Sigmoid colon (tissue), 6 donors: ENCODE measurements at regions not wholly inside any gene's neighbourhood (a gene's known extent, or its start where the extent isn't known, plus 50 kb on each side); places are given as distances from the start of the nearest gene placed in this dataset.
"Not testable (repeated sequence)": the region's sequence is repeated elsewhere in the genome, so short reads cannot be mapped to it uniquely, and the experiment has no call there.

Source experiments
- DNase-seq: peaks from one replicate; pipeline ENCODE4 v3.0.0-alpha.2; 2019
- H3K27ac ChIP-seq, 4 donors: fragments of 200-600 bp; sonication (generic); one replicate each; pipeline ENCODE4 v1.5.1; 2016 to 2019; ENCODE audit warnings: mild to moderate bottlenecking in 1 of 4
- H3K27me3 ChIP-seq, 3 donors: fragments of 200-600 bp; sonication (generic); one replicate each; pipeline ENCODE4 v1.5.1; 2019; ENCODE audit warnings: mild to moderate bottlenecking in 1 of 3
- H3K36me3 ChIP-seq, 4 donors: fragments of 200-600 bp; sonication (generic); one replicate each; pipeline ENCODE4 v1.5.1; 2016 to 2019
- H3K4me1 ChIP-seq, 4 donors: fragments of 200-600 bp; sonication (generic); one replicate each; pipeline ENCODE4 v1.5.1; 2017 to 2019
- H3K4me3 ChIP-seq, 4 donors: fragments of 200-600 bp; sonication (generic); one replicate each; pipeline ENCODE4 v1.5.1; 2017 to 2019; ENCODE audit warnings: mild to moderate bottlenecking in 2 of 4, moderate library complexity in 1 of 4
- H3K9me3 ChIP-seq, 4 donors: fragments of 200-600 bp in 3 of 4; sonication (generic) in 3 of 4; one replicate each; pipeline versions ENCODE4 v1.5.1 to v1.6.1; 2013 to 2019
- EP300 ChIP-seq, 4 donors: sonication (generic); formaldehyde crosslinking; IDR thresholded peaks; one replicate each; pipeline ENCODE4 v1.6.1; 2017; ENCODE audit warnings: antibody characterized with exemption in 4 of 4
- POLR2A ChIP-seq, 2 donors: fragments of 450-650 bp; IDR thresholded peaks; one replicate each; pipeline ENCODE4 v1.6.1; 2016; ENCODE audit warnings: antibody characterized with exemption in 2 of 2, mild to moderate bottlenecking in 2 of 2, moderate library complexity in 2 of 2
- POLR2AphosphoS5 ChIP-seq, 4 donors: sonication (generic); formaldehyde crosslinking; IDR thresholded peaks; one replicate each; pipeline ENCODE4 v1.6.1; 2017; ENCODE audit warnings: antibody characterized with exemption in 4 of 4
- WGBS, 2 donors: extraction: QIAGEN DNeasy Blood & Tissue Kit; methylation state at CpG; one replicate each; pipeline ENCODE4 v1.1.7; 2013; 5-methylcytosine and 5-hydroxymethylcytosine counted together
- intact Hi-C: fragments of 100-400 bp; cut with DNase I; formaldehyde crosslinking; loops from one replicate; pipeline ENCODE4 v1.15.1; 2023
- TF ChIP-seq, protein P1 (sequence below), 4 experiments: fragments of 450-650 bp in 3 of 4; fragments of 200-600 bp in 1 of 4; IDR thresholded peaks; one replicate each; pipeline ENCODE4 v1.5.1; 2016 to 2019; ENCODE audit warnings: antibody characterized with exemption in 4 of 4, mild to moderate bottlenecking in 3 of 4, moderate library complexity in 2 of 4
- donor health status: healthy with polysubstance abuse.
- donor health status: healthy.

DNA sequence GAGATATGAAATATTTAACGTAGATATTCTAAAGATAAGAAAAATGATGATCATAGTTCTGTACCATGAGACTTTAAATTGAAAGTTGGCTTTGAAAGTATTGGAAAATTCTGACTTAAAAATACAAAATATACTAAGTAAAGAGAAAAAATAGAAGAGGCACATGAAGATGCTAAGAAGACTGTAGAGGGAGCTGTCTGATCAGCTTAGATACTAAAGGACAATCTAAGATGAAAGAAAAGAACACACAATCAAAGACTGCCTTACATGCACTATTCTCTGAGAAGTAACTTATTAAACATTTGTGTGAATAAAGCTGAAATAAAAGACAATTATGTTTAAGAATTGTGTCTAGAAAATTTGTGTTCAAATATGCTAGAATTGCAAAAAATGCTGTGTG, 55.1 kb downstream of the RBMXL2 start:
- Histone ChIP-seq H3K4me1 (no peaks in the 10 kb centered on the region), H3K36me3 (no peaks in the 10 kb centered on the region), H3K27me3 (no peaks in the 10 kb centered on the region), H3K4me3 (no peak overlapping the region), H3K9me3 (peaks cover 0 to 2% (median 0%) of the 10 kb centered on the region in 4 donors), H3K27ac (no peak overlapping the region)
- TF ChIP-seq POLR2AphosphoS5 (IDR thresholded peaks at IDR 0.05): no peak
- TF ChIP-seq, protein P1, sequence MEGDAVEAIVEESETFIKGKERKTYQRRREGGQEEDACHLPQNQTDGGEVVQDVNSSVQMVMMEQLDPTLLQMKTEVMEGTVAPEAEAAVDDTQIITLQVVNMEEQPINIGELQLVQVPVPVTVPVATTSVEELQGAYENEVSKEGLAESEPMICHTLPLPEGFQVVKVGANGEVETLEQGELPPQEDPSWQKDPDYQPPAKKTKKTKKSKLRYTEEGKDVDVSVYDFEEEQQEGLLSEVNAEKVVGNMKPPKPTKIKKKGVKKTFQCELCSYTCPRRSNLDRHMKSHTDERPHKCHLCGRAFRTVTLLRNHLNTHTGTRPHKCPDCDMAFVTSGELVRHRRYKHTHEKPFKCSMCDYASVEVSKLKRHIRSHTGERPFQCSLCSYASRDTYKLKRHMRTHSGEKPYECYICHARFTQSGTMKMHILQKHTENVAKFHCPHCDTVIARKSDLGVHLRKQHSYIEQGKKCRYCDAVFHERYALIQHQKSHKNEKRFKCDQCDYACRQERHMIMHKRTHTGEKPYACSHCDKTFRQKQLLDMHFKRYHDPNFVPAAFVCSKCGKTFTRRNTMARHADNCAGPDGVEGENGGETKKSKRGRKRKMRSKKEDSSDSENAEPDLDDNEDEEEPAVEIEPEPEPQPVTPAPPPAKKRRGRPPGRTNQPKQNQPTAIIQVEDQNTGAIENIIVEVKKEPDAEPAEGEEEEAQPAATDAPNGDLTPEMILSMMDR (IDR thresholded peaks at IDR 0.05): peak in 2 of 4 experiments; percentile 27 to 46
- 18% methylated on average over 1 of the region's 1 CpG for WGBS, 2 donors
- intact Hi-C loops: loop anchor here (2.0 to 10.0 kb wide), 2 partner anchors 131 to 299 kb away; no protein-coding TSS in a partner anchor
- DNase-seq: no peak

DNA sequence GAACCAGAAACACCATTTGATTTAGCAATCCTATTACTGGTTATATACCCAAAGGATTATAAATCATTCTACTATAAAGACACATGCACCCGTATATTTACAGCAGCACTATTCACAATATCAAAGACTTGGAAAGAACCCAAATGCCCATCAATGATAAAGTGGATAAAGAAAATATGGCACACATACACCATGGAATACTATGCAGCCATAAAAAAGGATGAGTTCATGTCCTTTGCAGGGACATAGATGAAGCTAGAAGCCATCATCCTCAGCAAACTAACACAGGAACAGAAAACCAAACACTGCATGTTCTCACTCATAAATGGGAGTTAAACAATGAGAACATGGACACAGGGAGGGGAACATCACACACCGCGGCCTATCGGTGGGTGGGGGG, 61.3 kb downstream of the RBMXL2 start:
- intact Hi-C loops, DNase-seq, H3K9me3 ChIP-seq, H3K27ac ChIP-seq, H3K36me3 ChIP-seq, H3K4me3 ChIP-seq, H3K27me3 ChIP-seq: not testable (repeated sequence)
- peaks cover 0 to 26% (median 8%) of the 10 kb centered on the region in 4 donors for H3K4me1 ChIP-seq
- 86 to 89% methylated on average over 4 of the region's 4 CpGs for WGBS, 2 donors

DNA sequence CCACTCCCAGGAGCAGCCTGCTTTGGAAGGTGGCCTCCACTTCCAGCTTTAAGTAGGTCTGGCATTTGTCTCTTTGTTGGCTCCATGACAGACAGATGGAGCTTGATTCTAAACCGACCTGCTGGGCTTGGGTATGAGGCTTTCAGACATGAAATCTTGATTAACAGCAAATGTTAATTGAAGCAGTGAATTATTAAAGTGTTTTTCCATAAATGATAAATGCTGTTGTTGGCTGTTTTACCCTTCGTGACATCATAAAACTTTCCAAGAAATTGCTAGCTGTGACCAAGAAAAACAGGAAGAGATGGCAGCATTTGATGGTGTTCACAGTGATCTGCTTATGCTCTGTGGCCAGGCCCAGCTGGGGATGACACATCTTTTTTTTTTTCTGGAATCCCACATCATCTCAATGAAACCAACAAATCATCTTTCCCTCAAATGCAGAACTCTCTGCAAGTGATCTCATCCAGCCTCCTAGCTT, 66.1 kb downstream of the RBMXL2 start:
- WGBS, 2 donors: 26 to 50% methylated on average over 2 of the region's 2 CpGs
- no peaks in the 10 kb centered on the region for H3K36me3 ChIP-seq
- no peak for TF ChIP-seq EP300 (IDR thresholded peaks at IDR 0.05)
- no peak for TF ChIP-seq POLR2A (IDR thresholded peaks at IDR 0.05)
- TF ChIP-seq POLR2AphosphoS5 (IDR thresholded peaks at IDR 0.05): peak; percentile 36 to 91 (median 82)
- TF ChIP-seq, protein P1 (IDR thresholded peaks at IDR 0.05): no peak
- H3K4me3 ChIP-seq: no peak overlapping the region
- H3K9me3 ChIP-seq: no peaks in the 10 kb centered on the region
- H3K4me1 ChIP-seq: peaks cover 0 to 41% (median 17%) of the 10 kb centered on the region in 4 donors
- DNase-seq: no peak
- H3K27ac ChIP-seq: peak overlapping the region in 3 of 4 donors; percentile 10 to 67 (median 52)
- no peaks in the 10 kb centered on the region for H3K27me3 ChIP-seq
- intact Hi-C loops: no loop called here

DNA sequence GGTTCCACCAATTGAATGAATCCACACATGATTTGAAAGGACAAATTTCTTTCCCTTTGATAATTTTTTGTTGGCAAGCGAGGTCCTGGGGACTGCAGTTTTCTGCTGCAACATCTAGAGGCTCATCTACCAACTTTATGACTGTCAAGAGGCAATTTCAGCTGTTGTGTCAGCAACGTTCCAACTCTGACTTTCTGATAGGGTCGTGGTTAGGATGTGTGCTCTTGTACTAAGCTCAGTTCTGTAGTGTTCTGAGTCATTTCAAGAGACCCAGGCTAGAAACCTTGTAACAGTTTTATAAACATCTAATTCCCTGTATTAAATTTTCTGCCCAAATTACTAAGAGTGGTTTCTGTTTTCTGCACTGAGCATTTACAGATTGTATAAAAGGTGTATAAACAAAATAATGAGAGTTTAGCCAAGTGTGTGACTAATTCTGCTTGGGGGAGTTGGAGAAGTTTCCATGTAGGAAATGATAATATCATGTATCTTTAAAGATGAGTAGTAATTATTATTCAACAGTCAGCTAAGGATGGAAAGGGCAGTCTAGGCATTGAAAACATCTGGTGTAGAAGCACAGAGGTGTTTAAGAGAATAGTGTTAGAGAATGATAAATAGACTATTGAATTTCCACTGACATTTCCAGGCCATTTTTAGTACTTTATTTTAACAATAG, 72.2 kb downstream of the RBMXL2 start:
- WGBS, 2 donors: 26 to 36% methylated on average over 3 of the region's 3 CpGs
- Histone ChIP-seq H3K9me3 (no peaks in the 10 kb centered on the region), H3K4me1 (peaks cover 0 to 25% (median 7%) of the 10 kb centered on the region in 4 donors), H3K4me3 (no peak overlapping the region), H3K36me3 (no peaks in the 10 kb centered on the region), H3K27ac (no peak overlapping the region), H3K27me3 (no peaks in the 10 kb centered on the region)
- no peak for DNase-seq
- TF ChIP-seq, protein P1 (IDR thresholded peaks at IDR 0.05): no peak
- no peak for TF ChIP-seq POLR2A (IDR thresholded peaks at IDR 0.05)
- no peak for TF ChIP-seq EP300 (IDR thresholded peaks at IDR 0.05)
- no peak for TF ChIP-seq POLR2AphosphoS5 (IDR thresholded peaks at IDR 0.05)
- intact Hi-C loops: no loop called here

DNA sequence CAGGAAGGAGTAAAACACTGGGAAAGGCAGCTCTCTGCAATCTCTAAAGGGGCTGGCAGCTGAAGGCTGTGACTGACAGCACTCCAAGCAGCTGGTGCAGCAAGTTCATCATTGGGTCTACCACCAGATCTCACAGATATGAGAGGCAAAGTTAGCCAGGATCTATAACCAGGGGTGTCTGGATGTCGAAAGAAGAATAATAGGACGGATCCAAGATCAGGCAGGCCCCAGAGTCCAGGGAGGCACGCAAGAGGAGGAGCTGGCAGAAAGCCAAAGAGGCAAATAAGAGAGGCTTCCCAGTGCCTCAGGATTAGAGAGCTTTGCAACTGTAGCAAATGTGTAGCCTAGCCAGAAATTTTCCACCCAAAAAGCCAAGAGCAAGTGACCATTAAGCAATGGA, 77.1 kb downstream of the RBMXL2 start:
- peaks cover 0 to 16% (median 4%) of the 10 kb centered on the region in 4 donors for H3K4me1 ChIP-seq
- no peaks in the 10 kb centered on the region for H3K9me3 ChIP-seq
- H3K4me3 ChIP-seq: no peak overlapping the region
- TF ChIP-seq, protein P1 (IDR thresholded peaks at IDR 0.05): no peak
- TF ChIP-seq POLR2AphosphoS5 (IDR thresholded peaks at IDR 0.05) (no peak), EP300 (IDR thresholded peaks at IDR 0.05) (no peak), POLR2A (IDR thresholded peaks at IDR 0.05) (no peak)
- no peak for DNase-seq
- no peaks in the 10 kb centered on the region for H3K27me3 ChIP-seq
- 22 to 55% methylated on average over 3 of the region's 3 CpGs for whole genome bisulfite sequencing, 2 donors
- H3K27ac ChIP-seq: no peak overlapping the region
- no peaks in the 10 kb centered on the region for H3K36me3 ChIP-seq
- intact Hi-C loops: no loop called here
